Loucy (cell line): ENCODE measurements at regions not wholly inside any gene's neighbourhood (a gene's known extent, or its start where the extent isn't known, plus 50 kb on each side); places are given as distances from the start of the nearest gene placed in this dataset.

Experiments
- CTCF ChIP-seq: fragments of 200-600 bp; sonication (generic); conservative IDR thresholded peaks from 2 replicates; pipeline ENCODE4 v1.5.1; 2014; ENCODE audit warnings: mild to moderate bottlenecking, antibody characterized with exemption, low read length
- EZH2phosphoT487 ChIP-seq: fragments of 200-600 bp; IDR thresholded peaks from 2 replicates; pipeline ENCODE4 v1.6.1; 2018; ENCODE audit warnings: antibody characterized with exemption, mild to moderate bottlenecking, moderate library complexity, borderline replicate concordance

- no peak for TF ChIP-seq CTCF
- TF ChIP-seq EZH2phosphoT487: no peak
Measured at GRCh38 chr12:125424909-125425308, 359.7 kb downstream of the AACS start.
